Endothelial cell of umbilical vein (primary cell): ENCODE measurements at regions not wholly inside any gene's neighbourhood (a gene's known extent, or its start where the extent isn't known, plus 50 kb on each side); places are given as distances from the start of the nearest gene placed in this dataset.

Experiments used
- BruUV-seq: library from RNA; stranded (reverse); fragments of 400-500 nt; replicated peaks from 2 replicates; lab custom pipeline; 2021; lab: Mats Ljungman, UMichigan
- CTCF ChIA-PET: fragments of 300-600, 350-600 bp; sonication (Branson Sonifier 250); formaldehyde crosslinking; loops from one replicate; lab custom pipeline; 2021; ENCODE audit warnings: antibody characterized with exemption, inconsistent platforms; lab: Charles Lee
- POLR2A ChIA-PET: fragments of 300-600, 350-600 bp; sonication (Branson Sonifier 250); formaldehyde crosslinking; loops from one replicate; lab custom pipeline; 2021; ENCODE audit warnings: antibody characterized with exemption, inconsistent platforms; lab: Charles Lee
- DNase-seq: peaks from one replicate; pipeline ENCODE4 v3.0.0-alpha.2; 2011; ENCODE audit warnings: low read depth, low spot score
- FAIRE-seq: peaks from 2 replicates; lab custom pipeline; 2011; peaks lifted over from hg19 to GRCh38; lab: Jason Lieb, UNC
- H2AFZ ChIP-seq: 2 replicates; pipeline ENCODE4 v1.6.0; 2012; ENCODE audit warnings: low read depth, low read length, control low read depth, inconsistent platforms
- H3K27ac ChIP-seq: 2 replicates; pipeline ENCODE4 v1.5.1; 2011; ENCODE audit warnings: low read depth, mild to moderate bottlenecking, control low read depth, low read length, moderate library complexity; ENCODE audit not compliant: insufficient read depth
- H3K27me3 ChIP-seq, 2 experiments: 2 replicates each; pipeline versions ENCODE4 v1.6.0 to v1.6.1; 2011; ENCODE audit warnings: low read length in 2 of 2, mixed read lengths in 1 of 2; ENCODE audit not compliant: control insufficient read depth in 2 of 2, insufficient read depth in 2 of 2
- H3K36me3 ChIP-seq, 2 experiments: 2 replicates in 1 of 2; 3 replicates in 1 of 2; pipeline ENCODE4 v1.5.1; 2011; ENCODE audit warnings: low read length in 2 of 2, mild to moderate bottlenecking in 1 of 2, moderate library complexity in 1 of 2; ENCODE audit not compliant: control insufficient read depth in 2 of 2, insufficient read depth in 2 of 2; ENCODE audit errors: extremely low read depth in 1 of 2
- H3K4me1 ChIP-seq: 3 replicates; pipeline ENCODE4 v1.5.1; 2011; ENCODE audit warnings: mild to moderate bottlenecking, low read length; ENCODE audit not compliant: control insufficient read depth, insufficient read depth; ENCODE audit errors: extremely low read depth
- H3K4me2 ChIP-seq: 2 replicates; pipeline ENCODE4 v1.6.1; 2011; ENCODE audit warnings: low read length, control low read depth, mixed read lengths; ENCODE audit not compliant: insufficient read depth
- H3K4me3 ChIP-seq, 3 experiments: fragments of 200-600 bp in 1 of 3; sonication (generic), shearing (Covaris generic) in 1 of 3; replicated peaks in 1 of 3; 2 replicates each; pipeline ENCODE4 v1.5.1; 2011 to 2016; ENCODE audit warnings: control low read depth in 3 of 3, low read length in 3 of 3, mild to moderate bottlenecking in 2 of 3, inconsistent platforms in 1 of 3, low read depth in 1 of 3, moderate library complexity in 1 of 3; ENCODE audit not compliant: insufficient read depth in 1 of 3
- H3K79me2 ChIP-seq: 2 replicates; pipeline ENCODE4 v1.6.0; 2012; ENCODE audit warnings: low read length, inconsistent platforms; ENCODE audit not compliant: control insufficient read depth, insufficient read depth
- H3K9ac ChIP-seq: replicated peaks from 2 replicates; pipeline ENCODE3; 2011; ENCODE audit warnings: low read length, control low read depth; ENCODE audit not compliant: insufficient read depth; ENCODE audit errors: extremely low read depth
- H3K9me1 ChIP-seq: replicated peaks from 3 replicates; pipeline ENCODE4 v1.6.0; 2011; ENCODE audit warnings: mild to moderate bottlenecking, low read length; ENCODE audit not compliant: control insufficient read depth, insufficient read depth; ENCODE audit errors: extremely low read depth
- H3K9me3 ChIP-seq: replicated peaks from 2 replicates; pipeline ENCODE4 v1.5.1; 2012; ENCODE audit warnings: low read length, inconsistent platforms; ENCODE audit not compliant: control insufficient read depth, insufficient read depth
- H4K20me1 ChIP-seq: replicated peaks from 2 replicates; pipeline ENCODE3; 2011; ENCODE audit warnings: mild to moderate bottlenecking, low read length; ENCODE audit not compliant: control insufficient read depth, insufficient read depth; ENCODE audit errors: extremely low read depth
- CTCF ChIP-seq, 2 donors: IDR thresholded peaks; 1 replicate in 1 of 2; 2 replicates in 1 of 2; pipeline ENCODE4 v1.5.1; 2011; ENCODE audit warnings: low read length in 2 of 2, mild to moderate bottlenecking in 2 of 2, moderate library complexity in 2 of 2, control low read depth in 1 of 2, inconsistent platforms in 1 of 2, low read depth in 1 of 2; ENCODE audit not compliant: insufficient read depth in 1 of 2; ENCODE audit errors: extremely low read depth in 1 of 2
- EZH2 ChIP-seq: IDR thresholded peaks from 2 replicates; pipeline ENCODE4 v1.6.1; 2012; ENCODE audit warnings: borderline replicate concordance, low read depth, mild to moderate bottlenecking, moderate library complexity, low read length, inconsistent platforms; ENCODE audit not compliant: severe bottlenecking
- FOS ChIP-seq: IDR thresholded peaks from 2 replicates; pipeline ENCODE4 v1.6.1; 2011; ENCODE audit warnings: mild to moderate bottlenecking, low read length, moderate library complexity, borderline replicate concordance; ENCODE audit not compliant: insufficient read depth
- GATA2 ChIP-seq: IDR thresholded peaks from 2 replicates; pipeline ENCODE4 v1.7.0; 2011; ENCODE audit warnings: low read depth, mild to moderate bottlenecking, moderate library complexity, mixed read lengths, low read length; ENCODE audit not compliant: insufficient read length, insufficient read depth
- JUN ChIP-seq: IDR thresholded peaks from 2 replicates; pipeline ENCODE4 v1.6.1; 2011; ENCODE audit warnings: borderline replicate concordance, low read depth; ENCODE audit not compliant: insufficient read length, insufficient read depth
- MAX ChIP-seq: IDR thresholded peaks from 2 replicates; pipeline ENCODE4 v1.6.1; 2011; ENCODE audit not compliant: insufficient read depth, insufficient read length
- MYC ChIP-seq: IDR thresholded peaks from one replicate; pipeline ENCODE4 v1.6.1; 2011; ENCODE audit warnings: mild to moderate bottlenecking, low read depth, low read length
- POLR2A ChIP-seq: IDR thresholded peaks from 2 replicates; pipeline ENCODE4 v1.6.1; 2012; ENCODE audit warnings: low read depth, mild to moderate bottlenecking, control low read depth, low read length
- POLR2AphosphoS5 ChIP-seq: IDR thresholded peaks from 2 replicates; pipeline ENCODE4 v1.6.1; 2012; ENCODE audit warnings: low read depth, mild to moderate bottlenecking, control low read depth, low read length, moderate library complexity; ENCODE audit not compliant: insufficient read depth
- dilution Hi-C: fragments of 300-500 bp; cut with MboI; formaldehyde crosslinking; loops from one replicate; pipeline ENCODE4 v1.15.0; 2019; ENCODE audit warnings: low sequenced_read_pairs; ENCODE audit not compliant: extremely low pct_ligation_motif_present
- intact Hi-C: fragments of 100-400 bp; cut with micrococcal nuclease; formaldehyde crosslinking; loops from one replicate; pipeline ENCODE4 v1.10.0; 2022

- intact Hi-C loops (loop anchor here (5.0 kb wide), 1 partner anchor 230 kb away; no protein-coding TSS in a partner anchor), dilution Hi-C loops (no loop called here)
- Histone ChIP-seq H3K27me3 (no peaks in the 10 kb centered on the region), H3K4me2 (no peak overlapping the region), H3K9ac (no peak overlapping the region), H3K9me3 (no peaks in the 10 kb centered on the region), H3K4me1 (no peaks in the 10 kb centered on the region), H3K4me3 (no peak overlapping the region), H3K9me1 (no peaks in the 10 kb centered on the region), H2AFZ (no peak overlapping the region), H4K20me1 (no peaks in the 10 kb centered on the region), H3K36me3 (no peaks in the 10 kb centered on the region), H3K27ac (no peak overlapping the region), H3K79me2 (no peaks in the 10 kb centered on the region)
- FAIRE-seq, result no peak
- POLR2A ChIA-PET, result no interaction called here
- BruUV-seq, result no TSS peak
- DNase-seq, result no peak
- CTCF ChIA-PET, result interaction anchor here (1.0 kb wide), 1 partner anchor 13 kb away, joined by 3 read pairs; no protein-coding TSS in a partner anchor
- no peak for TF ChIP-seq MYC
- TF ChIP-seq JUN, result no peak
- TF ChIP-seq POLR2AphosphoS5, result no peak
- TF ChIP-seq POLR2A, result no peak
- no peak for TF ChIP-seq CTCF (IDR thresholded peaks at IDR 0.05; ENCODE audit: extremely low read depth in 1 of 2, insufficient read depth in 1 of 2, low read depth in 1 of 2, low read length in 2 of 2)
- no peak for TF ChIP-seq FOS
- TF ChIP-seq MAX, result no peak
- TF ChIP-seq GATA2, result no peak
- no peak for TF ChIP-seq EZH2
These were observed 160.0 kb upstream of the TLE3 start for GRCh38 chr15:70257573-70258248.
